ENCODE measurements at regions not wholly inside any gene's neighbourhood (a gene's known extent, or its start where the extent isn't known, plus 50 kb on each side); places are given as distances from the start of the nearest gene placed in this dataset.

DNA sequence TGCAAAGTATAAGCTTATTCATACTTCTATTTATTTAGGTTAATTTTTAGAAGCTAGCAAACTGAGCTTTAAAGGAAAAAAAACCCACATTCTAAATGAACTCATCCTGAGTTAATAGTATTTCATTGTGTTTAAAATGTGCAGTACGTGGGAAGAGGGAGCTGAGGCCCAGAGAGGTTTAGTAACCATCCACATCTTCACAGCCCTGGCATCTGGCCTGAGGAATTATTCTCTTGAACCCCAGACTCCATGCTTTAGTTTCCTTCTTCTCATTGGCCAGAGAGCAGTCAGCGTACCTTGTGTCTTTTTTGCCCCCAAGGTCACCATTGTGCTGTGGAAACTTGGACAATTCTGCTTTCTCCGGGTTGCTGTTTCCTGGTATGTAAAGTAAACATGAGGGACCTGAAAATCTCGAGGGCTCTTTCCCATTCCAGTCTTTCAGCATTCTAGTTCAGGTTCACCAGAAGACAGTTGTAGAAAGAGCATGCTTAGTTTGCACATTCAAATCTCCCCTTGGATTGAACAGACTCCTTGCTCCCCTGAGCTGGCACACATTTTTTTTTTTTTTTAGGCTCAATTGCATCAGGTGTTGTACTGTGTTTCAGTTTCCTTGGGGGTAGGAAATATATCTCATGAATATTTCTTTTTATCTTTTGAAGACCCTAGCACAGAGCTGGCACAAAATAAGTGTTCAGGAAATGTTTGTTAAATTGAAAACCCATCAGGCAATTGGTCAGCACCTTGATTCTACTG is 81.4 kb downstream of the MYCN start:
- Histone ChIP-seq H3K9ac (no peak overlapping the region), H3K4me1 (ENCODE audit: control insufficient read depth in 1 of 2, insufficient read depth in 2 of 2, low read depth in 1 of 2, low read length in 1 of 2) (no peaks in the 10 kb centered on the region), H4K20me1 (ENCODE audit: insufficient read depth) (no peaks in the 10 kb centered on the region), H3K4me2 (no peak overlapping the region), H3F3A (replicated peaks; ENCODE audit: insufficient read depth) (no peaks in the 10 kb centered on the region), H3K4me3 (ENCODE audit: low read depth in 2 of 2, low read length in 1 of 2) (no peak overlapping the region), H3K79me2 (ENCODE audit: insufficient read depth) (no peaks in the 10 kb centered on the region), H3K27me3 (ENCODE audit: insufficient read depth) (no peaks in the 10 kb centered on the region), H3K27ac (ENCODE audit: low read depth in 2 of 2, low read length in 1 of 2) (no peak overlapping the region), H3K9me3 (no peaks in the 10 kb centered on the region), H3K9me2 (no peaks in the 10 kb centered on the region), H2AFZ (ENCODE audit: low read depth) (no peak overlapping the region), H3K36me3 (replicated peaks in 1 of 2; ENCODE audit: control insufficient read depth in 1 of 2, insufficient read depth in 2 of 2, low read length in 1 of 2) (no peaks in the 10 kb centered on the region)
- DNase-seq: no peak
- ChIA-PET CTCF (interaction anchor here (1.4 to 2.0 kb wide), 3 partner anchors 12 to 82 kb away, joined by 6 to 9 read pairs (median 7); no protein-coding TSS in a partner anchor), POLR2A (no interaction called here)
- 11% methylated on average over 4 of the region's 4 CpGs for WGBS (ENCODE audit: low lambda C conversion rate)
- TF ChIP-seq CHD2 (IDR thresholded peaks at IDR 0.05; ENCODE audit: low read length, partially characterized antibody) (no peak), TEAD4 (IDR thresholded peaks at IDR 0.05; ENCODE audit: borderline replicate concordance, insufficient read depth) (no peak), EP300 (IDR thresholded peaks at IDR 0.05; ENCODE audit: borderline replicate concordance in 1 of 2, low read depth in 1 of 2, low read length in 1 of 2) (no peak), POLR2AphosphoS5 (IDR thresholded peaks at IDR 0.05; ENCODE audit: low read depth, low read length) (no peak), ELF1 (IDR thresholded peaks at IDR 0.05) (no peak), MXI1 (IDR thresholded peaks at IDR 0.05; ENCODE audit: low read depth, low read length) (no peak), RXRA (IDR thresholded peaks at IDR 0.05; ENCODE audit: borderline replicate concordance, low read depth) (no peak), EZH2phosphoT487 (IDR thresholded peaks at IDR 0.05; ENCODE audit: borderline replicate concordance, low read depth) (no peak), RCOR1 (IDR thresholded peaks at IDR 0.05; ENCODE audit: low read length) (no peak), TAF1 (IDR thresholded peaks at IDR 0.05; ENCODE audit: borderline replicate concordance, low read depth, low read length) (no peak), FOXM1 (IDR thresholded peaks at IDR 0.05; ENCODE audit: low read depth) (no peak), MAX (IDR thresholded peaks at IDR 0.05; ENCODE audit: low read depth) (no peak), SIN3A (IDR thresholded peaks at IDR 0.05; ENCODE audit: borderline replicate concordance, low read depth, low read length) (no peak)
- TF ChIP-seq, protein P1, sequence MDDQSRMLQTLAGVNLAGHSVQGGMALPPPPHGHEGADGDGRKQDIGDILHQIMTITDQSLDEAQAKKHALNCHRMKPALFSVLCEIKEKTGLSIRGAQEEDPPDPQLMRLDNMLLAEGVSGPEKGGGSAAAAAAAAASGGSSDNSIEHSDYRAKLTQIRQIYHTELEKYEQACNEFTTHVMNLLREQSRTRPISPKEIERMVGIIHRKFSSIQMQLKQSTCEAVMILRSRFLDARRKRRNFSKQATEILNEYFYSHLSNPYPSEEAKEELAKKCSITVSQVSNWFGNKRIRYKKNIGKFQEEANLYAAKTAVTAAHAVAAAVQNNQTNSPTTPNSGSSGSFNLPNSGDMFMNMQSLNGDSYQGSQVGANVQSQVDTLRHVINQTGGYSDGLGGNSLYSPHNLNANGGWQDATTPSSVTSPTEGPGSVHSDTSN (IDR thresholded peaks at IDR 0.05): no peak
- TF ChIP-seq, protein P2, sequence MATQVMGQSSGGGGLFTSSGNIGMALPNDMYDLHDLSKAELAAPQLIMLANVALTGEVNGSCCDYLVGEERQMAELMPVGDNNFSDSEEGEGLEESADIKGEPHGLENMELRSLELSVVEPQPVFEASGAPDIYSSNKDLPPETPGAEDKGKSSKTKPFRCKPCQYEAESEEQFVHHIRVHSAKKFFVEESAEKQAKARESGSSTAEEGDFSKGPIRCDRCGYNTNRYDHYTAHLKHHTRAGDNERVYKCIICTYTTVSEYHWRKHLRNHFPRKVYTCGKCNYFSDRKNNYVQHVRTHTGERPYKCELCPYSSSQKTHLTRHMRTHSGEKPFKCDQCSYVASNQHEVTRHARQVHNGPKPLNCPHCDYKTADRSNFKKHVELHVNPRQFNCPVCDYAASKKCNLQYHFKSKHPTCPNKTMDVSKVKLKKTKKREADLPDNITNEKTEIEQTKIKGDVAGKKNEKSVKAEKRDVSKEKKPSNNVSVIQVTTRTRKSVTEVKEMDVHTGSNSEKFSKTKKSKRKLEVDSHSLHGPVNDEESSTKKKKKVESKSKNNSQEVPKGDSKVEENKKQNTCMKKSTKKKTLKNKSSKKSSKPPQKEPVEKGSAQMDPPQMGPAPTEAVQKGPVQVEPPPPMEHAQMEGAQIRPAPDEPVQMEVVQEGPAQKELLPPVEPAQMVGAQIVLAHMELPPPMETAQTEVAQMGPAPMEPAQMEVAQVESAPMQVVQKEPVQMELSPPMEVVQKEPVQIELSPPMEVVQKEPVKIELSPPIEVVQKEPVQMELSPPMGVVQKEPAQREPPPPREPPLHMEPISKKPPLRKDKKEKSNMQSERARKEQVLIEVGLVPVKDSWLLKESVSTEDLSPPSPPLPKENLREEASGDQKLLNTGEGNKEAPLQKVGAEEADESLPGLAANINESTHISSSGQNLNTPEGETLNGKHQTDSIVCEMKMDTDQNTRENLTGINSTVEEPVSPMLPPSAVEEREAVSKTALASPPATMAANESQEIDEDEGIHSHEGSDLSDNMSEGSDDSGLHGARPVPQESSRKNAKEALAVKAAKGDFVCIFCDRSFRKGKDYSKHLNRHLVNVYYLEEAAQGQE (IDR thresholded peaks at IDR 0.05; ENCODE audit: low read depth, low read length): no peak
- TF ChIP-seq, protein P3, sequence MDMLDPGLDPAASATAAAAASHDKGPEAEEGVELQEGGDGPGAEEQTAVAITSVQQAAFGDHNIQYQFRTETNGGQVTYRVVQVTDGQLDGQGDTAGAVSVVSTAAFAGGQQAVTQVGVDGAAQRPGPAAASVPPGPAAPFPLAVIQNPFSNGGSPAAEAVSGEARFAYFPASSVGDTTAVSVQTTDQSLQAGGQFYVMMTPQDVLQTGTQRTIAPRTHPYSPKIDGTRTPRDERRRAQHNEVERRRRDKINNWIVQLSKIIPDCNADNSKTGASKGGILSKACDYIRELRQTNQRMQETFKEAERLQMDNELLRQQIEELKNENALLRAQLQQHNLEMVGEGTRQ (IDR thresholded peaks at IDR 0.05; ENCODE audit: borderline replicate concordance, low read depth, low read length): no peak
